ENCODE measurements at regions not wholly inside any gene's neighbourhood (a gene's known extent, or its start where the extent isn't known, plus 50 kb on each side); places are given as distances from the start of the nearest gene placed in this dataset.

GRCh38 chr1:195908121-195908520 lies 700.1 kb downstream of the KCNT2 start:
- no peak overlapping the region for H3K4me3 ChIP-seq (ENCODE audit: control insufficient read depth, low read depth, low read length)
- TF ChIP-seq CTCF (IDR thresholded peaks at IDR 0.05; ENCODE audit: control insufficient read depth, insufficient read depth, low read depth, low read length, missing control alignments) = no peak
- no peak for DNase-seq (ENCODE audit: low read depth)

- TF ChIP-seq CTCF (IDR thresholded peaks at IDR 0.05; ENCODE audit: control insufficient read depth, insufficient read depth, low read depth, low read length, missing control alignments) = no peak
- H3K4me3 ChIP-seq (ENCODE audit: control insufficient read depth, low read depth, low read length) = no peak overlapping the region
- no peak for DNase-seq (ENCODE audit: low read depth)
Measured at GRCh38 chr1:195903203-195903602, 705.0 kb downstream of the KCNT2 start.

GRCh38 chr1:195902779-195903178 lies 705.5 kb downstream of the KCNT2 start:
- TF ChIP-seq CTCF (IDR thresholded peaks at IDR 0.05; ENCODE audit: control insufficient read depth, insufficient read depth, low read depth, low read length, missing control alignments) = no peak
- DNase-seq (ENCODE audit: low read depth) = no peak
- no peak overlapping the region for H3K4me3 ChIP-seq (ENCODE audit: control insufficient read depth, low read depth, low read length)

- no peak for DNase-seq (ENCODE audit: low read depth)
- TF ChIP-seq CTCF (IDR thresholded peaks at IDR 0.05; ENCODE audit: control insufficient read depth, insufficient read depth, low read depth, low read length, missing control alignments) = no peak
- no peak overlapping the region for H3K4me3 ChIP-seq (ENCODE audit: control insufficient read depth, low read depth, low read length)
Measured at GRCh38 chr1:195899762-195900352, 708.4 kb downstream of the KCNT2 start.

- H3K4me3 ChIP-seq (ENCODE audit: control insufficient read depth, low read depth, low read length) = no peak overlapping the region
- no peak for DNase-seq (ENCODE audit: low read depth)
- no peak for TF ChIP-seq CTCF (IDR thresholded peaks at IDR 0.05; ENCODE audit: control insufficient read depth, insufficient read depth, low read depth, low read length, missing control alignments)
Measured at GRCh38 chr1:195898924-195899323, 709.3 kb downstream of the KCNT2 start.

- no peak for TF ChIP-seq CTCF (IDR thresholded peaks at IDR 0.05; ENCODE audit: control insufficient read depth, insufficient read depth, low read depth, low read length, missing control alignments)
- no peak overlapping the region for H3K4me3 ChIP-seq (ENCODE audit: control insufficient read depth, low read depth, low read length)
- no peak for DNase-seq (ENCODE audit: low read depth)
Measured at GRCh38 chr1:195898373-195898772, 709.9 kb downstream of the KCNT2 start.

GRCh38 chr1:195897076-195897475 lies 711.2 kb downstream of the KCNT2 start:
- DNase-seq (ENCODE audit: low read depth) = no peak
- TF ChIP-seq CTCF (IDR thresholded peaks at IDR 0.05; ENCODE audit: control insufficient read depth, insufficient read depth, low read depth, low read length, missing control alignments) = no peak
- no peak overlapping the region for H3K4me3 ChIP-seq (ENCODE audit: control insufficient read depth, low read depth, low read length)

All from AG09309 (cell line).